Stimulated activated CD8-positive, alpha-beta memory T cell treated with anti-CD3 and anti-CD28 coated beads, Interleukin-15, amount 100 ng/mL, for 24 hours (primary cell): ENCODE measurements at regions not wholly inside any gene's neighbourhood (a gene's known extent, or its start where the extent isn't known, plus 50 kb on each side); places are given as distances from the start of the nearest gene placed in this dataset.

Experiments
- DNase-seq: peaks from one replicate; pipeline ENCODE4 v3.0.0-alpha.2; 2020; ENCODE audit warnings: low read depth

DNA sequence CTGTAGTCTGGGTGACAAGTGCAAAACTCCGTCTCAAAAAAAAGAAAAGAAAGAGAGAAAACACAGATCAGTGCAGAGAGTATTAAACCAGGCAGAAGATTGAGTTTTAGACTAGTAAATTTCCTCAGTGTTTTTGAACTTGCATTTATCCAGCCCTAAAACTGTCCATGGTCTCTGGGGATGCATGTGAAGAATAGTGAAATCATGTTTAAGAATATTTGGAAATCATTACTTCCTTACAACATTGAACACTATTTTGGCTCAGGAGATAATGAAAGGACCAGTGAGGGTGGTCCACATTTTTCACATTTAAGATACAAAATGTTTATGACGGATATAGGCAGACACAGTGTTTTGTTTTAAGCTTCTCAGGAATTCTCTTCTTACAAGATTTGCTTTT lies 195.8 kb upstream of the RASGEF1B start:
- no peak for DNase-seq

DNA sequence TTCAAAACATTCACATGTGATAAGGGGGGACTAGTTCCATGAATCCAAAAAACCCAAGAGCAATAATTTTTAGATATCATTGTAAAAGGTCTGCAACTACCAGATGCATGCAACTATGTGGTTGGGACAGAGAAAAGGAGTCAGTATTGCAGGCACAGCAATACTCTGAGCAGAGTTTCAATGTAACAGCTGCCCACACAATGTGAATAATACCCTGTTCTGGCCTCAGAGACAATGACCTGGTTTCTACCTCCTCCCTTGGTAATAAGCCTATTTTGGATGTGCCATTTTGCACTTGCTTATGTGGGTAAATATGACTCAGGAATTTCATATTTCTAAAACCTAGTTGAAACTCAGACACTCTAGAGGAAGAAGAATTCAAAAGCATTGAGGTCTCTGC lies 194.8 kb upstream of the RASGEF1B start:
- DNase-seq: no peak

DNA sequence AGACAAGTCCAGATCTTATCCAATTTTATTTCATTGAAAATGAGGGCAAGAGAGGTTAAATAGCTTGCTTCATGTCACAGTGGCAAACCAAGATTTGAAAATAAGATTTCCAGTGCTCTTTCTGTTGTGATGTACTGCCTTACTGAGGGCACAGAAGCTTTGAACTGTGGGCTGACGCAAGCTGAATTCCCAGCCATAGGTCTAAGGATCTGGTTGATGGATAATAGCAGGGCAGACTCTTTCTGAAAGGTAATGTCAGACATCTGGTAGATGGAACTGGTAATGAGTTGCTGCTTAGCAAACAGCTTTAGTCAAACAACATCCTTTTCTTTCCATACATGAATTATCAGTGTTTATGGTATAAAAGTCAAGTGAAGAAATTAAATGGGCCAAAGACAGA lies 193.9 kb upstream of the RASGEF1B start:
- no peak for DNase-seq

GRCh38 chr4:81665045-81665444 lies 193.3 kb upstream of the RASGEF1B start:
- DNase-seq: no peak

DNA sequence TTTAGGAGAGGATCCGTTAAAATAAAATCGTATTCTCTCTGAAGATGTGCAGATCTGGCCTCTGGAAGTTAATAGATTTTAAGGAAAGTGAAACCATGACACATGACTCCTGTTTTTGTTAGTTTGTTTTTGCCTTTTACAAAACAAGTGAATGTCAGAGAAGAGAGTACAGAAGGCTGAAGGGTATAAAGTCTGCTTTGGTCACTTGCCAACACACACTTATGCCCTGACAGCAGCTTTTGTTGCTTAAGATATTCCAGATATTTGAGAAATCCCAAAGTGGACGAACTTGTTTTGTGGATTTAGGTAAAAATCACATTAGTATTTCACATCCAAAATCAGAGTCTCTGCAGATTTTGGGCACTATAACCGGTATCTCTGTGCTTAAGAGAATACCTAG lies 192.4 kb upstream of the RASGEF1B start:
- DNase-seq: no peak

- DNase-seq: no peak
These were observed 191.7 kb upstream of the RASGEF1B start for GRCh38 chr4:81663368-81663767.

GRCh38 chr4:81659051-81659450 lies 187.3 kb upstream of the RASGEF1B start:
- DNase-seq: no peak

GRCh38 chr4:81652069-81652478 lies 180.4 kb upstream of the RASGEF1B start:
- DNase-seq: no peak

- DNase-seq: no peak
These were observed 179.7 kb upstream of the RASGEF1B start for GRCh38 chr4:81651243-81651899.

- no peak for DNase-seq
These were observed 179.0 kb upstream of the RASGEF1B start for GRCh38 chr4:81650606-81651242.

DNA sequence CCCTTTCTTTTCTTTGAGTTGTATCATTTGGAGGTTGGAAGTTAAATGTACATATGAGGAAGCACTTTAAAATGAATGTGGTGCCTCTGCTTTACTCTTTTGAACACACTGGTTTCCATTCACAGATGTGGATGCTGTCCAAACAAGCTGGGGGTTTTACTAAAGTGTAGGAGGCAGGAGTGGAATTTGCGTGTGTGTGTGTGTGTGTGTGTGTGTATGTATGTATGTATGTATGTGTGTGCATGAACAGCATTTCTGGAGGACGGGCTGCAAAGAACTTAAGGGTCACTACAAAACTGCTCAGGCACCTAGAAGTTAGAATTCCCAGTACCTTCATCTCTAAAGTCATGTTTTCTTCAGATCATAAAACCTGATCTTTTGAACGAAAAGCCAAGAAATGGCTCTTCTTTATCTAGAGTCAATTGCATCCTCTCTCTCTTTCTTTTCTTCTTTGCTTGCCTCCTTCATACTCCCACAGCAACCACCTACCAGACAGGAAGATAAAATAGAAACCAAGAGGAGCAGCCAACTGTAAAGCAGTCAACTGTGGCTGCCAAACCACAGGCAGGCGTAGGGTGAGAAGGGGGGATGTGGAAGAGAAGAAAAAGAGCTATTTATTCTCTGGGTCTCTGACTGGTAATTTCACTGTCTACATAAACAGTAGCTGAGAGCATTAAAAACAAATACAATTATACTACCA lies 177.0 kb upstream of the RASGEF1B start:
- no peak for DNase-seq

DNA sequence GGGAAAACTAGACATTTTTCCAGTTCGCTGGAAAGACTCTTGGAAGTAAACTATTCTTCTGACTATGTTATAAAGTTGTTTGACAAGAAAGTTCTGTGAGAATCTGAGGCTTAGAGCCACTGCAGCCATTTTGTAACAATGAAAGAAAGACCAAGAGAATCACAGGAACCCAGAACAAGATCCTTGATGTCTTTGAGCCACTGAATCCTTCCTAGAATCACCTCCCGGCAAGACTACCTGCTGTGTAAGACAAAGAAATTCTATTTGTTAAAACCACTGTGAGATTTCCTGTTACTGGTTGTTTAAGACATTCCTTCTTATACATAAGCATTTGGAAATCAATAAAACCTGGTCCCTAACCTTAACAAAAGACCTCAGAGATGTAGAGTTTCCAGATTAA lies 175.7 kb upstream of the RASGEF1B start:
- DNase-seq: no peak

DNA sequence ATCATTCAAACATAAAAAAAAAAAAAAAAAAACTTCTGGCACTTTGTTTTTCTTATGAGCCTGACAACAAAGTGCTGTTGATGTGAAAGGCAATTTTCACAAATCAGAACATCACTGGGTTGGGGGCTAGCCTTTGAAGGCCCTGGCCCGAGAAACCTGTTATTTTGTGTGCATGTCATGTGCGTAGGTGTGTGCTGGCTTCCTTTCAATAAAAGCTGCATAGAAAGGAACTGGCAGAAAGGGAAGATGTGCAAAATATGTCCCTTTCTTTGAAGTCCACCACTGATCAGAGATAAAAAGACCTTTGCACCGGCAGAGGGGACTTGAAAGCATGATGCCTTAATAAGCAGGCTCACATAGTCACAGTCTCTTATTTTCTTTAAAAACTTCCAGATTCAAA lies 170.8 kb upstream of the RASGEF1B start:
- no peak for DNase-seq

DNA sequence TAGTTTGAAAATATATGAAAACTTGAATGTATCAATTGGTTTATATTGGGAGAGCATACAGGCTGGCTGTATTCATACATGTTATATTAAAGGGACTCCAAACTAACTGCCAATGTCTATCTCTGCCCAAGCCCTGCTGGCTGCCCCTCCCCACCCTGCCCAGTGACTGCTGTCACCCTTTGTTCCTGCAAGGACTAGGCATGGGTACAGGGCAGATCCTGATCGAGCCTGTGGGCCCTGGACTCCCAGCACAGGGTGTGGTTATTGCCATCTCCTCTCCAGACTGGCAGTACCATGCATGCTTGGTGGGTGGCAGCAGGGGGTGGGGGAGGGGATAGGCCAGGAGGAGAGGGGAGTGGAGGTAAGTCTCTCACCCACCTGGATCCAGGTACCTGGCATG lies 167.5 kb upstream of the RASGEF1B start:
- no peak for DNase-seq

- DNase-seq: no peak
These were observed 167.0 kb upstream of the RASGEF1B start for GRCh38 chr4:81638698-81639097.

GRCh38 chr4:81635739-81636138 lies 164.0 kb upstream of the RASGEF1B start:
- DNase-seq: no peak

DNA sequence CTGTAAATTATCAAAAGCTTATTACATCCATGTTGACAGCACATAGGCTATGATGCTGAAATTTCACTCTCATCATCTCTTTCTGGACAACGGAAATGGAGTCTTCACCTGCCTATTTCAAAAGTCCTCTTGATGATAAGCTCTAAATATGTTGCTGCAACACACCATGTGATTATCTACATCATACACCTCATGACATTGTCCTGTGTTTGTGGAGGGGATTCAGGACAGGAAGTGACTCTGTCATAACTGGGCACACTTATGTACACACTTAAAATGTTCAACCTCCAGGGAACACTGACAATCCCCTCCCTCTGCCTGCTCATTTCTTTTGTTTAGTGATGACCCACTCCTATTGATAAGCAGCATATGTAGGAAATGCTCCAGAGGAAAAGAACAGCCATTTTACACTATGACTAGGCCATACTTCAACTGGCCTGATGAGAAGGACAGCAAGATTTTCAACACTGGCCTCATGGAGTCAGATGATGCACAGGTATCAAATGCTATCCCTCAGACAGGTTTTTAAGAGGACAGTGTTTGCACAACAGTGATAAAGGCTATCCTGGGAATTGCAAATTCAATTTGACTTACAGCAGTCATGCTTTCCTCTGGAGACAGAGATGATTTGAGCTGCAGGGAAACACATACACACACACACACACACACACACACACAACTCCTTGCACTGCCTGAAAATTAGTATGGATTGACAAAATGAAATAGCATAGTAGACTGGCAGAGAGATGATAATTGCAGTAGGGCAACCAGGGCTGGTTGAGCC lies 163.3 kb upstream of the RASGEF1B start:
- DNase-seq: no peak

GRCh38 chr4:81634165-81634564 lies 162.5 kb upstream of the RASGEF1B start:
- no peak for DNase-seq

- DNase-seq: no peak
These were observed 161.0 kb upstream of the RASGEF1B start for GRCh38 chr4:81632581-81633299.

- no peak for DNase-seq
These were observed 160.3 kb upstream of the RASGEF1B start for GRCh38 chr4:81631958-81632441.

DNA sequence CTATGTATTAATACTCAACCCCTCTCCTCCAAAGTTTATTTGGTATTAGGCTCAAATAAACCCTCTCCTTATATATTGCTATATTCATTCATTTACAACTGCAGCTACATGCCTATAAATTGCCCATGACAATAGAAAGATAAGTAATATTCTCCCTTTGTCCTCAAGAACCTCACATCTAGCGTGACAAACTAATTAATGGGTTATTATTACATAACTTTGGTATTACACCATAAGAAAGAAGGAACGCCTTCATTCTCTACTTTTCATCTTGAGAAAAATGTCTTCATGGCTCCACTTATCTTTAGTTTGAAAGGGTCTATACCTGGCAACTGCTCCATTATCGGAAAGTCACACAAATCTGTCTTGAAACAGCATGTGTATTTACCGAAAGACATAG lies 157.7 kb upstream of the RASGEF1B start:
- DNase-seq: no peak

- DNase-seq: no peak
These were observed 156.8 kb upstream of the RASGEF1B start for GRCh38 chr4:81628489-81628888.
